Suprapubic skin (tissue), 4 donors: ENCODE measurements at regions not wholly inside any gene's neighbourhood (a gene's known extent, or its start where the extent isn't known, plus 50 kb on each side); places are given as distances from the start of the nearest gene placed in this dataset.

Source experiments
- DNase-seq, 2 donors: peaks; one replicate each; pipeline ENCODE4 v3.0.0-alpha.2; 2019; ENCODE audit warnings: low spot score in 2 of 2
- H3K27ac ChIP-seq: fragments of 200-600 bp; sonication (generic); one replicate; pipeline ENCODE4 v1.5.1; 2019
- H3K27me3 ChIP-seq: fragments of 200-600 bp; sonication (generic); one replicate; pipeline ENCODE4 v1.5.1; 2019
- H3K36me3 ChIP-seq: fragments of 200-600 bp; sonication (generic); one replicate; pipeline ENCODE4 v1.5.1; 2019
- H3K4me1 ChIP-seq: fragments of 200-600 bp; sonication (generic); one replicate; pipeline ENCODE4 v1.5.1; 2019
- H3K4me3 ChIP-seq: fragments of 200-600 bp; sonication (generic); one replicate; pipeline ENCODE4 v1.5.1; 2019; ENCODE audit warnings: mild to moderate bottlenecking
- H3K9me3 ChIP-seq: fragments of 200-600 bp; sonication (generic); one replicate; pipeline ENCODE4 v1.5.1; 2019
- EP300 ChIP-seq: sonication (generic); formaldehyde crosslinking; IDR thresholded peaks from one replicate; pipeline ENCODE4 v1.6.1; 2017; ENCODE audit warnings: antibody characterized with exemption
- POLR2A ChIP-seq, 2 donors: fragments of 450-650 bp; IDR thresholded peaks; one replicate each; pipeline ENCODE4 v1.6.1; 2017; ENCODE audit warnings: antibody characterized with exemption in 2 of 2, mild to moderate bottlenecking in 2 of 2, moderate library complexity in 2 of 2
- POLR2AphosphoS5 ChIP-seq, 3 donors: sonication (generic); formaldehyde crosslinking; IDR thresholded peaks; one replicate each; pipeline ENCODE4 v1.6.1; 2017; ENCODE audit warnings: antibody characterized with exemption in 3 of 3
- WGBS: methylation state at CpG from one replicate; pipeline ENCODE4 v1.1.5; 2018; 5-methylcytosine and 5-hydroxymethylcytosine counted together
- TF ChIP-seq, protein P1 (sequence below), 2 donors: fragments of 200-600 bp in 1 of 2; fragments of 450-650 bp in 1 of 2; sonication (generic) in 1 of 2; IDR thresholded peaks; one replicate each; pipeline ENCODE4 v1.5.1; 2016 to 2019; ENCODE audit warnings: antibody characterized with exemption in 2 of 2, mild to moderate bottlenecking in 1 of 2, moderate library complexity in 1 of 2

- Histone ChIP-seq H3K27ac (no peak overlapping the region), H3K4me1 (no peaks in the 10 kb centered on the region), H3K27me3 (no peaks in the 10 kb centered on the region), H3K36me3 (no peaks in the 10 kb centered on the region), H3K9me3 (peaks cover 4% of the 10 kb centered on the region), H3K4me3 (no peak overlapping the region)
- no peak for DNase-seq
- TF ChIP-seq, protein P1, sequence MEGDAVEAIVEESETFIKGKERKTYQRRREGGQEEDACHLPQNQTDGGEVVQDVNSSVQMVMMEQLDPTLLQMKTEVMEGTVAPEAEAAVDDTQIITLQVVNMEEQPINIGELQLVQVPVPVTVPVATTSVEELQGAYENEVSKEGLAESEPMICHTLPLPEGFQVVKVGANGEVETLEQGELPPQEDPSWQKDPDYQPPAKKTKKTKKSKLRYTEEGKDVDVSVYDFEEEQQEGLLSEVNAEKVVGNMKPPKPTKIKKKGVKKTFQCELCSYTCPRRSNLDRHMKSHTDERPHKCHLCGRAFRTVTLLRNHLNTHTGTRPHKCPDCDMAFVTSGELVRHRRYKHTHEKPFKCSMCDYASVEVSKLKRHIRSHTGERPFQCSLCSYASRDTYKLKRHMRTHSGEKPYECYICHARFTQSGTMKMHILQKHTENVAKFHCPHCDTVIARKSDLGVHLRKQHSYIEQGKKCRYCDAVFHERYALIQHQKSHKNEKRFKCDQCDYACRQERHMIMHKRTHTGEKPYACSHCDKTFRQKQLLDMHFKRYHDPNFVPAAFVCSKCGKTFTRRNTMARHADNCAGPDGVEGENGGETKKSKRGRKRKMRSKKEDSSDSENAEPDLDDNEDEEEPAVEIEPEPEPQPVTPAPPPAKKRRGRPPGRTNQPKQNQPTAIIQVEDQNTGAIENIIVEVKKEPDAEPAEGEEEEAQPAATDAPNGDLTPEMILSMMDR (IDR thresholded peaks at IDR 0.05) = no peak
- TF ChIP-seq EP300 (no peak), POLR2AphosphoS5 (IDR thresholded peaks at IDR 0.05) (no peak), POLR2A (IDR thresholded peaks at IDR 0.05) (no peak)
- WGBS = 85% methylated on average over 5 of the region's 5 CpGs
Measured at GRCh38 chr13:103568314-103568713, 502.1 kb upstream of the SLC10A2 start.

DNA sequence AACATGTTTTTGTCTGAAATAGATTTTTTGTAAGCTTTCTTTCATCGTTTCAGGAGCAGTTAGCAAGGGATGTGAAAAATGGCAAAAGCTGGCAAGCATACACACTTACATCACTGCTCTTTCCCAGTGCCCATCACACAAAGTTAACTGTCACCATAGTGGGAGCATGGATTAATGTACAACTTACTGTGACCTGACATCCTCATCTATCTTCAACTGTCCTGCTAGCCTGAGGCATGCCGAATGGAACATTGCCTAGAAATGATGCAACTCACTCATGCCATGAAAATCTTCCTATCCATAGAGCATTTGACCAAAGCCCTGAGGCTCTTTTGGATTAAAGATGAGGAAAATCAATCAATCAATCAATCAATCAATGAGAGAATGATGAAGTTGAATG lies 491.7 kb upstream of the SLC10A2 start:
- H3K27me3 ChIP-seq = no peaks in the 10 kb centered on the region
- no peaks in the 10 kb centered on the region for H3K36me3 ChIP-seq
- DNase-seq = no peak
- no peak overlapping the region for H3K27ac ChIP-seq
- WGBS = 40% methylated on average over 2 of the region's 2 CpGs
- H3K4me1 ChIP-seq = no peaks in the 10 kb centered on the region
- peaks cover under 1% of the 10 kb centered on the region for H3K9me3 ChIP-seq
- TF ChIP-seq POLR2AphosphoS5 (IDR thresholded peaks at IDR 0.05) = no peak
- TF ChIP-seq EP300 = no peak
- TF ChIP-seq POLR2A (IDR thresholded peaks at IDR 0.05) = no peak
- TF ChIP-seq, protein P1 (IDR thresholded peaks at IDR 0.05) = no peak
- H3K4me3 ChIP-seq = no peak overlapping the region

DNA sequence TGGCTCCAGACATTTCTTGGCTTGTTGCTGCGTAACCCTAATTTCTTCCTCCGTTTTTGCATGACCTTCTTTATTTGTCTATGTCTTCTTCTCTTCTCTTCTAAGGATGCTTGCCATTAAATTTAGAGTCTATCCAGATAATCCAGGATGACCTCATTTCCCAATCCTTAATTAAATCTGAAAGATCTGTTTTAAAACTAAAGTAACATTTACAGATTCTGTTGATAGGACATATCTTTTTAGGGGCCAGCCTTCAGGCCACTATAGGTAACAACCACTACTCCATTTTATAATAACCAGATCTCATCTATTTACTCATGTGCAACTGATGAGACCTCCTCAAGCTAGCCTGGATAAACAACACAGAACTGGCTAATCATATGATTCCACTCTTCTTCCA lies 490.5 kb upstream of the SLC10A2 start:
- Histone ChIP-seq H3K27ac (no peak overlapping the region), H3K27me3 (no peaks in the 10 kb centered on the region), H3K4me3 (no peak overlapping the region), H3K4me1 (no peaks in the 10 kb centered on the region), H3K9me3 (no peaks in the 10 kb centered on the region), H3K36me3 (no peaks in the 10 kb centered on the region)
- TF ChIP-seq, protein P1 (IDR thresholded peaks at IDR 0.05) = no peak
- TF ChIP-seq EP300 = no peak
- no peak for TF ChIP-seq POLR2AphosphoS5 (IDR thresholded peaks at IDR 0.05)
- no peak for TF ChIP-seq POLR2A (IDR thresholded peaks at IDR 0.05)
- no peak for DNase-seq
- WGBS = 62% methylated on average over 2 of the region's 2 CpGs

DNA sequence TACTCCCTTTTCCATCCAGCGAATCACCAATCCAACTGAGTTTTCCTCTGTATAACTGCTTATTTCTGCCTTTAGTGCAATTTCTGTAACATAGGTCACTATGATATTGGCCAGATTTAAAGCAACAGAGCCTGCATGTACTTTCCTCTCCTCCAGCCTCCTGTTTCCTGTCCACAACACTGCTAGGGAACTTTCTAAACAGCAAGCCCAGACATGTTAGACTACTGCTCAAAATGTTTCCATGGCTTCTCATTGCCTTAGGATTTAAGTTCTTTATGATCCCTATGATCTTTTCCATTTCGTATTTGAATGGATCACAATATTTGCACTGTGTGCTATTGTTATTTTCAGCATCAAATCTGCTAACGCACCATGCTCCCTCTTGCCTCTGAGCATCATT lies 481.7 kb upstream of the SLC10A2 start:
- WGBS = 62% methylated on average over 3 of the region's 3 CpGs
- TF ChIP-seq, protein P1 (IDR thresholded peaks at IDR 0.05) = no peak
- TF ChIP-seq EP300 (no peak), POLR2A (IDR thresholded peaks at IDR 0.05) (no peak), POLR2AphosphoS5 (IDR thresholded peaks at IDR 0.05) (no peak)
- no peaks in the 10 kb centered on the region for H3K36me3 ChIP-seq
- no peak overlapping the region for H3K4me3 ChIP-seq
- H3K27me3 ChIP-seq = no peaks in the 10 kb centered on the region
- DNase-seq = no peak
- no peaks in the 10 kb centered on the region for H3K4me1 ChIP-seq
- no peaks in the 10 kb centered on the region for H3K9me3 ChIP-seq
- H3K27ac ChIP-seq = no peak overlapping the region

DNA sequence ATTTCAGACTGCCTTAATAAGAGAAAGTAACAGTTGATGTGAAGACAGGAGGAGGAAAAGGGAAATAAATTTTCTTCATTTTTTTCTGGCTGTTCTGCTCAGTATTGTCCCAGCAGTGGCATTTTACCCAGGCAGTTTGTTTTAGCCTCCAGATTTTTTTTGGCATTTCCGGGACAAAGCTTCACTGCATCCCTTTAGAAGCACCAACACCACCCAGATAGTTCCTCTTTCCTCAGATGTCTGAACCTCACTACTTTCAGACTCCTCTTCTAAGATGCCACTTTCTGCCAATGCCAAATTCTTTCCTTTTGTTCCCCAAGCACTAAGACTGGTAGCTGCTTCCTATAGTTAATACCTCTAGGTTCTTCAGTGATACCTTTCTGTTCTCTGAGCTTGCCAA lies 480.1 kb upstream of the SLC10A2 start:
- Histone ChIP-seq H3K36me3 (no peaks in the 10 kb centered on the region), H3K9me3 (no peaks in the 10 kb centered on the region), H3K4me1 (no peaks in the 10 kb centered on the region), H3K27me3 (no peaks in the 10 kb centered on the region), H3K4me3 (no peak overlapping the region), H3K27ac (no peak overlapping the region)
- 85% methylated on average over 1 of the region's 1 CpG for WGBS
- TF ChIP-seq POLR2A (IDR thresholded peaks at IDR 0.05) (no peak), POLR2AphosphoS5 (IDR thresholded peaks at IDR 0.05) (no peak), EP300 (no peak)
- TF ChIP-seq, protein P1 (IDR thresholded peaks at IDR 0.05) = no peak
- DNase-seq = no peak
